Right lobe of liver (tissue), 6 donors: ENCODE measurements at regions not wholly inside any gene's neighbourhood (a gene's known extent, or its start where the extent isn't known, plus 50 kb on each side); places are given as distances from the start of the nearest gene placed in this dataset.

ENCODE experiments used
- ATAC-seq, 4 donors: fragments of 200-7000 bp; cut with Tn5 transposase; one replicate each; pipeline ENCODE4 v1.9.1; 2020; ENCODE audit warnings: mild to moderate bottlenecking in 4 of 4, moderate library complexity in 4 of 4
- DNase-seq, 3 donors: peaks; one replicate each; pipeline ENCODE4 v3.0.0-alpha.2; 2020
- H3K27ac ChIP-seq, 3 donors: fragments of 200-600 bp; one replicate each; pipeline ENCODE4 v1.8.0; 2022
- H3K27me3 ChIP-seq, 2 donors: fragments of 200-600 bp; one replicate each; pipeline ENCODE4 v1.8.0; 2022
- H3K36me3 ChIP-seq, 4 donors: fragments of 200-600 bp; sonication (generic) in 1 of 4; one replicate each; pipeline versions ENCODE4 v1.5.1 to v1.8.0; 2017 to 2022; ENCODE audit warnings: control low read depth in 1 of 4
- H3K4me1 ChIP-seq, 4 donors: fragments of 200-600 bp; sonication (generic) in 1 of 4; one replicate each; pipeline versions ENCODE4 v1.5.1 to v1.8.0; 2017 to 2022; ENCODE audit warnings: control low read depth in 1 of 4
- H3K4me3 ChIP-seq, 3 donors: fragments of 200-600 bp; one replicate each; pipeline ENCODE4 v1.8.0; 2022
- H3K9me3 ChIP-seq, 4 donors: fragments of 200-600 bp; sonication (generic) in 1 of 4; one replicate each; pipeline versions ENCODE4 v1.5.1 to v1.8.0; 2017 to 2022; ENCODE audit warnings: control low read depth in 1 of 4
- POLR2A ChIP-seq: fragments of 450-650 bp; IDR thresholded peaks from one replicate; pipeline ENCODE4 v1.6.1; 2017; ENCODE audit warnings: antibody characterized with exemption, mild to moderate bottlenecking
- WGBS: methylation state at CpG from one replicate; pipeline ENCODE4 v1.1.6; 2018; ENCODE audit warnings: low coverage, low lambda C conversion rate; ENCODE audit not compliant: insufficient coverage; ENCODE audit errors: missing lambda C conversion rate; 5-methylcytosine and 5-hydroxymethylcytosine counted together
- intact Hi-C, 2 donors: fragments of 100-400 bp; cut with DNase I; formaldehyde crosslinking; loops; one replicate each; pipeline versions ENCODE4 v1.11.2 to v1.14.1; 2022
- TF ChIP-seq, protein P1 (sequence below), 4 donors: fragments of 200-600 bp in 3 of 4; fragments of 450-650 bp in 1 of 4; IDR thresholded peaks; one replicate each; pipeline versions ENCODE4 v1.5.1 to v1.8.0; 2016 to 2022; ENCODE audit warnings: antibody characterized with exemption in 4 of 4, mild to moderate bottlenecking in 2 of 4
- donor health status: DM: no; HTN: yes; CAD: no.
- donor health status: DM: no; HTN: no; CAD: no.
- donor health status: DM: no; HTN: no; CAD: no.
- donor health status: DM: no; HTN: yes; CAD: no.
- donor health status: DM: no; HTN: yes; CAD: no.

- DNase-seq (no peak), ATAC-seq (no peak)
- intact Hi-C loops, result no loop called here
- Histone ChIP-seq H3K4me1 (no peaks in the 10 kb centered on the region), H3K27me3 (no peaks in the 10 kb centered on the region), H3K27ac (no peak overlapping the region), H3K36me3 (no peaks in the 10 kb centered on the region), H3K4me3 (no peak overlapping the region), H3K9me3 (no peaks in the 10 kb centered on the region)
- TF ChIP-seq, protein P1, sequence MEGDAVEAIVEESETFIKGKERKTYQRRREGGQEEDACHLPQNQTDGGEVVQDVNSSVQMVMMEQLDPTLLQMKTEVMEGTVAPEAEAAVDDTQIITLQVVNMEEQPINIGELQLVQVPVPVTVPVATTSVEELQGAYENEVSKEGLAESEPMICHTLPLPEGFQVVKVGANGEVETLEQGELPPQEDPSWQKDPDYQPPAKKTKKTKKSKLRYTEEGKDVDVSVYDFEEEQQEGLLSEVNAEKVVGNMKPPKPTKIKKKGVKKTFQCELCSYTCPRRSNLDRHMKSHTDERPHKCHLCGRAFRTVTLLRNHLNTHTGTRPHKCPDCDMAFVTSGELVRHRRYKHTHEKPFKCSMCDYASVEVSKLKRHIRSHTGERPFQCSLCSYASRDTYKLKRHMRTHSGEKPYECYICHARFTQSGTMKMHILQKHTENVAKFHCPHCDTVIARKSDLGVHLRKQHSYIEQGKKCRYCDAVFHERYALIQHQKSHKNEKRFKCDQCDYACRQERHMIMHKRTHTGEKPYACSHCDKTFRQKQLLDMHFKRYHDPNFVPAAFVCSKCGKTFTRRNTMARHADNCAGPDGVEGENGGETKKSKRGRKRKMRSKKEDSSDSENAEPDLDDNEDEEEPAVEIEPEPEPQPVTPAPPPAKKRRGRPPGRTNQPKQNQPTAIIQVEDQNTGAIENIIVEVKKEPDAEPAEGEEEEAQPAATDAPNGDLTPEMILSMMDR (IDR thresholded peaks at IDR 0.05), result no peak
- TF ChIP-seq POLR2A, result no peak
Measured at GRCh38 chr12:106004289-106004688, 134.5 kb downstream of the NUAK1 start.

- WGBS, result 79% methylated on average over 4 of the region's 4 CpGs
- TF ChIP-seq POLR2A, result no peak
- TF ChIP-seq, protein P1 (IDR thresholded peaks at IDR 0.05), result no peak
- Histone ChIP-seq H3K27ac (no peak overlapping the region), H3K36me3 (no peaks in the 10 kb centered on the region), H3K27me3 (no peaks in the 10 kb centered on the region), H3K4me3 (no peak overlapping the region), H3K4me1 (no peaks in the 10 kb centered on the region), H3K9me3 (no peaks in the 10 kb centered on the region)
- no peak for DNase-seq
- no peak for ATAC-seq
- intact Hi-C loops, result no loop called here
Measured at GRCh38 chr12:106006382-106006781, 132.4 kb downstream of the NUAK1 start.

DNA sequence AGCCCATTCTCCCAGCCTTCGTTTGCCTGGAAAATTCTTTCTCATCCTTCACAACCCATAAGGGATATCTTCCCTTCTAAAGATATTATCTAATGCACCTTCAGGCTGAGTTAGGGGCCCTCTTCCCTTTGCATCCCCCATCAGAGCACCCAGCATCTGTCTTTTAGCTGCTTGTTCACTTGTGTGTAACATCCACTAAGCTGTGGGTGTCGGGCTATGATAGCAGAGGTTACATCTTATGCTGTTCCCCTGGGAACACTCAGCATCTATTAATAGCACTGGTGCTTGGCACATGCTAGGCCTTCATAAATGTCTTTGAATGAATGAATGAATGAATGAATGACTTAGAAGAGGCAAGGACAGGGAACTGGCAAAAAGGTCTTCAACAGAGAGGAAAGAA is 131.8 kb downstream of the NUAK1 start:
- intact Hi-C loops, result no loop called here
- Histone ChIP-seq H3K9me3 (no peaks in the 10 kb centered on the region), H3K4me3 (no peak overlapping the region), H3K36me3 (no peaks in the 10 kb centered on the region), H3K27me3 (no peaks in the 10 kb centered on the region), H3K27ac (no peak overlapping the region), H3K4me1 (no peaks in the 10 kb centered on the region)
- TF ChIP-seq, protein P1 (IDR thresholded peaks at IDR 0.05), result no peak
- TF ChIP-seq POLR2A, result no peak
- 83% methylated on average over 2 of the region's 2 CpGs for WGBS
- DNase-seq (no peak), ATAC-seq (no peak)

- no peaks in the 10 kb centered on the region for H3K9me3 ChIP-seq
- H3K36me3 ChIP-seq, result no peaks in the 10 kb centered on the region
- no peak overlapping the region for H3K27ac ChIP-seq
- no peak overlapping the region for H3K4me3 ChIP-seq
- intact Hi-C loops, result no loop called here
- no peak for TF ChIP-seq POLR2A
- TF ChIP-seq, protein P1 (IDR thresholded peaks at IDR 0.05), result no peak
- ATAC-seq (no peak), DNase-seq (no peak)
- no peaks in the 10 kb centered on the region for H3K27me3 ChIP-seq
- H3K4me1 ChIP-seq, result no peaks in the 10 kb centered on the region
Measured at GRCh38 chr12:106010741-106011140, 128.0 kb downstream of the NUAK1 start.
